ENCODE measurements at regions not wholly inside any gene's neighbourhood (a gene's known extent, or its start where the extent isn't known, plus 50 kb on each side); places are given as distances from the start of the nearest gene placed in this dataset.

DNA sequence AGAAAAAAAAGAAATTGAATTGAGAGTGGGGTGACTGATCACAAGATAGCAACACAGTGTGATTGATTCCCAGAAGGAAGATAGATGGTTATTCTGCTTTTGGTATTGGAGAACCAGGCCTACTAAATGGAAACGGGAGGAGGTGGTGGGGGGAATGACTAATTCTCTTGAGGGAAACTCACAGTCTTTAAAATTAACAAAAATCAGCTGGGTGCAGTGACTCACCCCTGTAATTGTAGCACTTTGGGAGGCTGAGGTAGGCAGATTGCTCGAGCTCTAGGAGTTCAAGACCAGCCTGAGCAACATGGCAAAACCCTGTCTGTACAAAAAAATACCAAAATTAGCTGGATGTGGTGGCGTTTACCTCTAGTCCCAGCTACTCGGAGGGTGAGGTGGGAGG is 134.6 kb upstream of the PDE4B start:
- H3K4me3 ChIP-seq (ENCODE audit: low read depth, low read length) = no peak overlapping the region
- in situ Hi-C loops (cut with HindIII; ENCODE audit: low sequenced_read_pairs) = no loop called here
- peak; percentile 15 for DNase-seq (ENCODE audit: low read depth, low spot score)
- TF ChIP-seq, protein P1, sequence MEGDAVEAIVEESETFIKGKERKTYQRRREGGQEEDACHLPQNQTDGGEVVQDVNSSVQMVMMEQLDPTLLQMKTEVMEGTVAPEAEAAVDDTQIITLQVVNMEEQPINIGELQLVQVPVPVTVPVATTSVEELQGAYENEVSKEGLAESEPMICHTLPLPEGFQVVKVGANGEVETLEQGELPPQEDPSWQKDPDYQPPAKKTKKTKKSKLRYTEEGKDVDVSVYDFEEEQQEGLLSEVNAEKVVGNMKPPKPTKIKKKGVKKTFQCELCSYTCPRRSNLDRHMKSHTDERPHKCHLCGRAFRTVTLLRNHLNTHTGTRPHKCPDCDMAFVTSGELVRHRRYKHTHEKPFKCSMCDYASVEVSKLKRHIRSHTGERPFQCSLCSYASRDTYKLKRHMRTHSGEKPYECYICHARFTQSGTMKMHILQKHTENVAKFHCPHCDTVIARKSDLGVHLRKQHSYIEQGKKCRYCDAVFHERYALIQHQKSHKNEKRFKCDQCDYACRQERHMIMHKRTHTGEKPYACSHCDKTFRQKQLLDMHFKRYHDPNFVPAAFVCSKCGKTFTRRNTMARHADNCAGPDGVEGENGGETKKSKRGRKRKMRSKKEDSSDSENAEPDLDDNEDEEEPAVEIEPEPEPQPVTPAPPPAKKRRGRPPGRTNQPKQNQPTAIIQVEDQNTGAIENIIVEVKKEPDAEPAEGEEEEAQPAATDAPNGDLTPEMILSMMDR (IDR thresholded peaks at IDR 0.05; ENCODE audit: low read depth, low read length) = no peak

DNA sequence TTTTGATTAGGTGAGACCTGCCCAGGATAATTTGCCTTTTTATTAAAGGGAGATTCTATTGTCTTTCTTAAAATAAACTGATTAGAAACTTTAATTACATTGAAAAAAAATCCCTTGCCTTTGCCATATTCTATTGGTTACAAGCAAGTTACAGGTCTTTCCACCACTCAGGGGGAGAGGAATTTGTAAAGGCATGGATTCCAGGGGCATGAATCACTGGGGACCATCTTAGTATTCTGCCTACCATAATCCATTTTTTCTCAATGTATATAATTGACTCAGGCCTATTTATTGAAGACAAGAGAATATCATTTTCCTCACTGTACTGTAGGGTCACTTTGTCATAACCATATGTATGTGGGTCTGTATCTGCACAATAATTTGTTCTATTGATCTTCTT is 124.3 kb upstream of the PDE4B start:
- peak; percentile 4 for DNase-seq (ENCODE audit: low read depth, low spot score)
- H3K4me3 ChIP-seq (ENCODE audit: low read depth, low read length) = no peak overlapping the region
- TF ChIP-seq, protein P1 (IDR thresholded peaks at IDR 0.05; ENCODE audit: low read depth, low read length) = no peak
- in situ Hi-C loops (cut with HindIII; ENCODE audit: low sequenced_read_pairs) = no loop called here

DNA sequence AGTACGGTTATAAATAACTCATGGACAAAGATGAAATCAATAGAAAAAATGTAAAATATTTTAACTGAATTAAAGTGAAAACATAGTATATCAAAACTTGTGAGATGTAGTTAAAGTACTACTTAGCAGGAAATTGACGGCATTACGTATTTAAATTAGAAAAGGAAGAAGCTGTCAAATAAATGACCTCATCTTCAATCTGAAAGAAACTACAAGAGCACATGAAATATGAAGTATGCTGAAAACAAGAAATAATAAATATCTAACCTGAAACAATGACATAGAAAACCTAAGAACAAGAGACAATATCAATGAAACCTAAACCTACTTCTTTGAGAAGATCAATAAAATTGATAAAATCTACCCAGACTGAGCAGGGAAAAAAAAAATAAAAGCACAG is 122.2 kb upstream of the PDE4B start:
- in situ Hi-C loops (cut with HindIII; ENCODE audit: low sequenced_read_pairs) = no loop called here
- TF ChIP-seq, protein P1 (IDR thresholded peaks at IDR 0.05; ENCODE audit: low read depth, low read length) = no peak
- H3K4me3 ChIP-seq (ENCODE audit: low read depth, low read length) = no peak overlapping the region
- no peak for DNase-seq (ENCODE audit: low read depth, low spot score)

DNA sequence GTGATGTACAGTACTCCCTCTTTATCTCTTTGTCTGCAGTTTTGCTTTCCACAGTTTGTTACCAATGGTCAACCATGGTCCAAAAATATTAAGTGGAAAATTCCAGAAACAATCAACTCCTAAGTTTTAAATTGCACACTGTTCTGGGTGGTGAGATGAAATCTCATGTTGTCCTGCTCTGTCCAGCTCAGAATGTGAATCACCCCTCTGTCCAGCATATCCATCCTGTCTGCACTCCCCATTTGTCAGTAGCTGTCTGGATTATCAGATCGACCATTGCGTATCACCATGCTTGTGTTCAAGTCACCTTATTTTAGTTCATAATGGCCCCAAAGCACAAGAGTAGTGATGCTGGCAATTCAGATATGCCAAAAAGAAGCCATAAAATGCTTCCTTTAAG is 118.2 kb upstream of the PDE4B start:
- TF ChIP-seq, protein P1 (IDR thresholded peaks at IDR 0.05; ENCODE audit: low read depth, low read length) = no peak

DNA sequence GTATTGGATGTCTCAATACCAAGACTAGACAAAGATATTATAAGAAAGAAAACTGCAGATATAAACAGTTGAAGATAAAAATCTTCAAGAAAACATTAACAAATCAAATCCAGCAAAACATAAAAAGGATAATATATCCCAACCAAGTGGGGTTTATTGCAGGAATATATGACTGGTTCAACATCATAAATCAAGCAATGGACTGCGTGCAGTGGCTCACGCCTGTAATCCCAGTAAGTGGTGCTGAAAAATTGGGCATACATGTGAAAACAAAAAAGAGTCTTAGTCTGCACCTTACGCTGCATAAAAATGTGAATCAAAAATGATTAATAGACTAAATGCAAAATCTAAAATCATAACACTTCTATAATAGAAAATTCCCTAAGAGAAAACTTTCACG is 112.9 kb upstream of the PDE4B start:
- no peak for DNase-seq (ENCODE audit: low read depth, low spot score)
- TF ChIP-seq, protein P1 (IDR thresholded peaks at IDR 0.05; ENCODE audit: low read depth, low read length) = no peak
- in situ Hi-C loops (cut with HindIII; ENCODE audit: low sequenced_read_pairs) = no loop called here
- no peak overlapping the region for H3K4me3 ChIP-seq (ENCODE audit: low read depth, low read length)

More for the DNA sequence above, 118.2 kb upstream of the PDE4B start:
- DNase-seq (ENCODE audit: low read depth, low spot score) = no peak
- in situ Hi-C loops (cut with HindIII; ENCODE audit: low sequenced_read_pairs) = no loop called here
- no peak overlapping the region for H3K4me3 ChIP-seq (ENCODE audit: low read depth, low read length)

DNA sequence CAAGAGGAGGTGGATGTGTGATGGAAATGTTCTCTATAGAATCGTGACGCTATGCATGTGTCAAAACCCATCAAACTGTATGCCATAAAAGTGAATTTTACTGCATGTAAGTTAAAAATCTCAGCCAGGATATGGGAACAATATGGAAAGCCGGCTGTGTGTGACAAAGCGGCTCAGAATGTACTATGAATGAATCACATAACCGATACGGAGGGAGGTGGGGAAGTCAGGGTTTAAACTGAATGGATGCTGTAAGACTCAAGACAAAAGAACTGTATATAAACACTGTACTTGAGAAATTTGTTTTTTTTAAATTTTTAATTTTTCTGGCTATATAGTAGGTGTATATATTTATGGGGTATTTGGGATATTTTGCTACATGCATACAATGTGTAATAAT is 111.6 kb upstream of the PDE4B start:
- no peak overlapping the region for H3K4me3 ChIP-seq (ENCODE audit: low read depth, low read length)
- in situ Hi-C loops (cut with HindIII; ENCODE audit: low sequenced_read_pairs) = no loop called here
- peak; percentile 68 for DNase-seq (ENCODE audit: low read depth, low spot score)
- TF ChIP-seq, protein P1 (IDR thresholded peaks at IDR 0.05; ENCODE audit: low read depth, low read length) = no peak

All from astrocyte of the spinal cord (primary cell).